ENCODE measurements at regions not wholly inside any gene's neighbourhood (a gene's known extent, or its start where the extent isn't known, plus 50 kb on each side); places are given as distances from the start of the nearest gene placed in this dataset.

DNA sequence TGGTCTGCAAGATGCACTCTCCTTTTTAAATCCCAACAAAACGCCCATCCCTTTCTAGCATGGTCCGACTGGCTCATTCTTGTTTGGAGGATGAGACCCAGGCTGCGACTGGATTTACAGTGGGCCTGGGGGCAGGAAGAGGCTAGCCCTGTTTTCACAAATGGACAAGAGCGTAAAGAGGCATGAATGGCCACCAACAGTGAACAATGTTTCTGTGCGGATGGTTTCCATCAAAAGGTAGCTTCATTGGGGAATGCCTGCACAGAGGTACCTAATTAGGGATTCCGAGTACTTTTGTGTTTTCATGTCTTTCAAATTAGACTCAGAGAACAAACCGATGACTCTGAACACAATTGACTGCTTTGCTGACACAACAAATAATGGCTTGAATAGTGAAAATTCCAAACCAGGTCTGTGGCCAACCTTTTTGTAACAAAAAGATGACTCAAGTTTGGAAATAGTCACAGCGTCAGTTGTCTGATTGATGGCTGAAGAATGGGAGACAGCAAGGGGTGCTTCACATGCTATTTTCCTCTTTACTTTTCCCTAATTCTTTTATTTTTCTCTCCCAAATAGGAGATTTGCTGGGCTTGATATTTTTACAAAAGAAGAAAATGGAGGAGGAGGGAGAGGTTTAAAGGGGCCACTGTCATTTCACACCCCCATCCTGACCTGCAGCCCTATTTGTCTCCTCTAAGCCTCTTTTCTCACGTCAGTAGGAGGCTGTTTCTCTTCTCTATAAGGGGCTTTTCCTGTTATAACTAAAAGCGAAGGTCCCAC, 208.1 kb upstream of the S1PR3 start:
- peak; percentile 28 for DNase-seq (ENCODE audit: low read depth)
- Histone ChIP-seq H3K27me3 (ENCODE audit: control insufficient read depth, insufficient read depth, low read length) (no peaks in the 10 kb centered on the region), H3K36me3 (ENCODE audit: control insufficient read depth, insufficient read depth, low read length) (no peaks in the 10 kb centered on the region), H3K4me3 (ENCODE audit: low read depth, low read length) (no peak overlapping the region)
- TF ChIP-seq, protein P1, sequence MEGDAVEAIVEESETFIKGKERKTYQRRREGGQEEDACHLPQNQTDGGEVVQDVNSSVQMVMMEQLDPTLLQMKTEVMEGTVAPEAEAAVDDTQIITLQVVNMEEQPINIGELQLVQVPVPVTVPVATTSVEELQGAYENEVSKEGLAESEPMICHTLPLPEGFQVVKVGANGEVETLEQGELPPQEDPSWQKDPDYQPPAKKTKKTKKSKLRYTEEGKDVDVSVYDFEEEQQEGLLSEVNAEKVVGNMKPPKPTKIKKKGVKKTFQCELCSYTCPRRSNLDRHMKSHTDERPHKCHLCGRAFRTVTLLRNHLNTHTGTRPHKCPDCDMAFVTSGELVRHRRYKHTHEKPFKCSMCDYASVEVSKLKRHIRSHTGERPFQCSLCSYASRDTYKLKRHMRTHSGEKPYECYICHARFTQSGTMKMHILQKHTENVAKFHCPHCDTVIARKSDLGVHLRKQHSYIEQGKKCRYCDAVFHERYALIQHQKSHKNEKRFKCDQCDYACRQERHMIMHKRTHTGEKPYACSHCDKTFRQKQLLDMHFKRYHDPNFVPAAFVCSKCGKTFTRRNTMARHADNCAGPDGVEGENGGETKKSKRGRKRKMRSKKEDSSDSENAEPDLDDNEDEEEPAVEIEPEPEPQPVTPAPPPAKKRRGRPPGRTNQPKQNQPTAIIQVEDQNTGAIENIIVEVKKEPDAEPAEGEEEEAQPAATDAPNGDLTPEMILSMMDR (IDR thresholded peaks at IDR 0.05; ENCODE audit: insufficient read depth, low read length, poor library complexity, severe bottlenecking), result no peak

DNA sequence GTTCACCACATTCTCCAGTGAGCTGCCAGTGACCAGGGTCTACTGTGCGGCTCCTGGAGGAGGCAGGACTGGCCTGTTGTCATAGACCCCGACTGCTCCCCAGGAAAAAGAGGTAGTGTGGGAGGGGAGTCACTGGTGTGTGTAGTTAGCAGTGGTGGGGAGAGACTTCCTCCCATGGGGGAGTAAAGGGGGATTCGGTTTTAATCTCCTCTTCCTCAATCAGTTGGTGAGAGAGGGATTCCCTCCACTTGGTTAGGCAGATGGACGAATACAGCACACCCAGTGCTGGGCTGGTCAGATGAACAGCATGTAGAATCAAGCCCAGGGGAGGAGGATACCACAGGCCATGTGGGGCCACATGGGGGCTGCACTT, 207.6 kb upstream of the S1PR3 start:
- H3K27me3 ChIP-seq (ENCODE audit: control insufficient read depth, insufficient read depth, low read length), result no peaks in the 10 kb centered on the region
- TF ChIP-seq, protein P1 (IDR thresholded peaks at IDR 0.05; ENCODE audit: insufficient read depth, low read length, poor library complexity, severe bottlenecking), result no peak

GRCh38 chr9:88784960-88785359, 206.3 kb upstream of the S1PR3 start:
- DNase-seq (ENCODE audit: low read depth), result no peak
- TF ChIP-seq, protein P1 (IDR thresholded peaks at IDR 0.05; ENCODE audit: insufficient read depth, low read length, poor library complexity, severe bottlenecking), result no peak
- H3K4me3 ChIP-seq (ENCODE audit: low read depth, low read length), result no peak overlapping the region
- H3K27me3 ChIP-seq (ENCODE audit: control insufficient read depth, insufficient read depth, low read length), result no peaks in the 10 kb centered on the region
- no peaks in the 10 kb centered on the region for H3K36me3 ChIP-seq (ENCODE audit: control insufficient read depth, insufficient read depth, low read length)

More for the DNA sequence above, 207.6 kb upstream of the S1PR3 start:
- Histone ChIP-seq H3K4me3 (ENCODE audit: low read depth, low read length) (no peak overlapping the region), H3K36me3 (ENCODE audit: control insufficient read depth, insufficient read depth, low read length) (no peaks in the 10 kb centered on the region)
- no peak for DNase-seq (ENCODE audit: low read depth)

DNA sequence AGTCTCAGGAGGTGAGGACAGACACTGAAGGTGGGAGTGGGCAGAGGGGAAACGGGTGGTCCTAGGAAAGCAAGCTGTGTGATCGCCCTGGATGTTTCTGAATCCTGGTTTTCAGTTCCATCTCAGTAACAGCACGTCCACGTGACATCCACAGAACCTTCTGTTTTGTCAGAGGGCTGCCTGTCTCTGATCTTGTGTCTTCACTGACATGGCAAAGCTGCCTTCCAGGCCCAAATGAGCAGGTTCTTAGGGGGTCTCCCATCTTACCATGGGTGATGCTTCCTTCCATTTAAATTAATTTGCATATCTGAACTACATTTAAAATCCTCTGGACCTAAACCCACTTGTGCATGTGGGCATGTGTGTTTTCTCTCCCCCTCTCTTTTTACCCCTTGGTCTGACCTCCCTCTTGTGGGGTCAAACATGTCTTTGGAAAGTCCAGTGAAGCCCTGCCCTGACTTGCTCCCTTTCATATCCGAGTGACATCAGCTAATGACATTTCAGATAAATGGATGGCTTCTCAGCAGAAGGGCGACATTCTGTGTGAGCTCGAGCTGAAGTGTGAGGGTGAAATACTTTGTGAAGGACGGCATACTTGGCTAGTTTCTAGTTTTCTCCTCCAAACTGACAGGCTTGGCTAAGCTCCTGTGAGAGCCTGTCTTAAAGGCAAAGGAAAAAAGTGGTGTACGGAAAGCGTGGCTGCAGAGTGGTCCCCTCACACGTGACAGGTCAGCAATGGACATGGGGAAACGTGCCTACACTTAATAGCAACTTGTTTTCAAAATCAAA, 204.8 kb upstream of the S1PR3 start:
- no peaks in the 10 kb centered on the region for H3K27me3 ChIP-seq (ENCODE audit: control insufficient read depth, insufficient read depth, low read length)
- no peak for DNase-seq (ENCODE audit: low read depth)
- no peaks in the 10 kb centered on the region for H3K36me3 ChIP-seq (ENCODE audit: control insufficient read depth, insufficient read depth, low read length)
- TF ChIP-seq, protein P1 (IDR thresholded peaks at IDR 0.05; ENCODE audit: insufficient read depth, low read length, poor library complexity, severe bottlenecking), result no peak
- no peak overlapping the region for H3K4me3 ChIP-seq (ENCODE audit: low read depth, low read length)

DNA sequence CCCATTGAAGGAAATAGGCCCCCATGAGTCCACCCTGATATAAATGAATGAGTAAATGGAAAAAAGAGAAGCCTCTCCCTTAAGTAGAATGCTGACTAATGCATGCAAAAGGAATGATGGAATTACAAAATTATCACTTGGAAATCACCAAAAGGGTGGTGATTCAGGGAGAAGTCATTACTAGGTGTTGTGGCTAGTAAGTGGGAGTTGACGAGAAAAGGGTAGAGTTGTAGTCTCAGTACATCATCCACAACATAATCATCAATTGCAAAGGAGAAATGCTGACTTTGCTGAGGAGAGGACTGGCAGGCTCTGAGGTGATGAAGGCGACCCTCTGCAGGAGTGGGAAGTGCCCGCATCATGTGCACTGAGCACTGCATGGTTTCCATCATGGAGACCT, 201.5 kb upstream of the S1PR3 start:
- DNase-seq (ENCODE audit: low read depth), result no peak
- Histone ChIP-seq H3K36me3 (ENCODE audit: control insufficient read depth, insufficient read depth, low read length) (no peaks in the 10 kb centered on the region), H3K27me3 (ENCODE audit: control insufficient read depth, insufficient read depth, low read length) (no peaks in the 10 kb centered on the region), H3K4me3 (ENCODE audit: low read depth, low read length) (no peak overlapping the region)
- TF ChIP-seq, protein P1 (IDR thresholded peaks at IDR 0.05; ENCODE audit: insufficient read depth, low read length, poor library complexity, severe bottlenecking), result no peak
